B cell (primary cell): ENCODE measurements at regions not wholly inside any gene's neighbourhood (a gene's known extent, or its start where the extent isn't known, plus 50 kb on each side); places are given as distances from the start of the nearest gene placed in this dataset.

Experiments used
- ATAC-seq: fragments of 200-7000 bp; cut with Tn5 transposase; one replicate; pipeline ENCODE4 v1.10.0; 2021; ENCODE audit warnings: low read depth, mild to moderate bottlenecking, moderate number of reproducible peaks, moderate library complexity
- CTCF ChIA-PET: fragments of 350-600 bp; sonication (Branson Sonifier 250); formaldehyde crosslinking; loops from one replicate; lab custom pipeline; 2021; ENCODE audit warnings: antibody characterized with exemption, inconsistent platforms; lab: Charles Lee
- POLR2A ChIA-PET: fragments of 350-600 bp; sonication (Branson Sonifier 250); formaldehyde crosslinking; loops from one replicate; lab custom pipeline; 2021; ENCODE audit warnings: antibody characterized with exemption; lab: Charles Lee
- DNase-seq: peaks from one replicate; pipeline ENCODE4 v3.0.0; 2013
- H2AFZ ChIP-seq: 2 replicates; pipeline ENCODE4 v1.6.1; 2012; ENCODE audit warnings: mild to moderate bottlenecking, low read depth, low read length; ENCODE audit not compliant: insufficient read depth, poor library complexity, severe bottlenecking
- H3K27ac ChIP-seq, 2 donors: 1 replicate in 1 of 2; 2 replicates in 1 of 2; pipeline ENCODE4 v1.5.1; 2012 to 2013; ENCODE audit warnings: low read length in 2 of 2, mild to moderate bottlenecking in 2 of 2, moderate library complexity in 1 of 2
- H3K27me3 ChIP-seq, 4 experiments: fragments of 200-600 bp in 1 of 4; sonication (generic) in 1 of 4; replicated peaks in 1 of 4; 1 replicate in 2 of 4; 2 replicates in 2 of 4; pipeline versions ENCODE4 v1.6.1 to v1.7.0; 2013 to 2016; ENCODE audit warnings: low read length in 3 of 4, mild to moderate bottlenecking in 2 of 4, mixed read lengths in 1 of 4, moderate library complexity in 1 of 4; ENCODE audit not compliant: insufficient read depth in 4 of 4, control insufficient read depth in 3 of 4; ENCODE audit errors: control extremely low read depth in 1 of 4
- H3K36me3 ChIP-seq, 2 experiments: replicated peaks in 1 of 2; 1 replicate in 1 of 2; 2 replicates in 1 of 2; pipeline versions ENCODE4 v1.6.1 to v1.7.1; 2013; ENCODE audit warnings: low read length in 1 of 2; ENCODE audit not compliant: insufficient read depth in 2 of 2, control insufficient read depth in 1 of 2; ENCODE audit errors: control extremely low read depth in 1 of 2, extremely low read depth in 1 of 2
- H3K4me1 ChIP-seq, 2 donors: fragments of 200-600 bp in 1 of 2; sonication (generic) in 1 of 2; 1 replicate in 1 of 2; 2 replicates in 1 of 2; pipeline versions ENCODE4 v1.5.1 to v1.6.1; 2013 to 2017; ENCODE audit warnings: low read length in 2 of 2; ENCODE audit not compliant: control insufficient read depth in 2 of 2, insufficient read depth in 2 of 2
- H3K4me2 ChIP-seq: replicated peaks from 2 replicates; pipeline ENCODE3; 2012; ENCODE audit warnings: mild to moderate bottlenecking, low read depth, low read length; ENCODE audit not compliant: poor library complexity, severe bottlenecking
- H3K4me3 ChIP-seq, 5 experiments: fragments of 200-600 bp in 1 of 5; sonication (generic) in 1 of 5; 1 replicate in 3 of 5; 2 replicates in 2 of 5; pipeline versions ENCODE4 v1.5.1 to v1.7.0; 2011 to 2016; ENCODE audit warnings: low read length in 4 of 5, mild to moderate bottlenecking in 4 of 5, low read depth in 2 of 5, control low read depth in 1 of 5, moderate library complexity in 1 of 5; ENCODE audit not compliant: insufficient read depth in 1 of 5; ENCODE audit errors: control extremely low read depth in 1 of 5, extremely low read depth in 1 of 5
- H3K79me2 ChIP-seq: fragments of 200-600 bp; sonication (generic); one replicate; pipeline ENCODE4 v1.6.0; 2016; ENCODE audit warnings: low read length; ENCODE audit not compliant: control insufficient read depth, insufficient read depth
- H3K9ac ChIP-seq: fragments of 200-600 bp; sonication (generic); 2 replicates; pipeline ENCODE4 v1.6.1; 2017; ENCODE audit warnings: mild to moderate bottlenecking, low read length, moderate library complexity
- H3K9me3 ChIP-seq, 3 donors: one replicate each; pipeline versions ENCODE4 v1.6.1 to v1.7.1; 2013; ENCODE audit warnings: low read length in 2 of 3; ENCODE audit not compliant: control insufficient read depth in 2 of 3, insufficient read depth in 1 of 3; ENCODE audit errors: control extremely low read depth in 1 of 3
- H4K20me1 ChIP-seq: 2 replicates; pipeline ENCODE4 v1.6.0; 2012; ENCODE audit warnings: mild to moderate bottlenecking, low read length; ENCODE audit not compliant: insufficient read depth, control insufficient read depth, poor library complexity, severe bottlenecking
- H3K27ac Mint-ChIP-seq: one replicate; pipeline ENCODE4 v1.8.0; 2021; ENCODE audit warnings: mixed read lengths
- H3K27me3 Mint-ChIP-seq: one replicate; pipeline ENCODE4 v1.8.0; 2021; ENCODE audit warnings: mixed read lengths
- H3K4me1 Mint-ChIP-seq: one replicate; pipeline ENCODE4 v1.8.0; 2021; ENCODE audit warnings: mixed read lengths
- H3K4me3 Mint-ChIP-seq: one replicate; pipeline ENCODE4 v1.8.0; 2021; ENCODE audit warnings: mixed read lengths
- H3K9me3 Mint-ChIP-seq: one replicate; pipeline ENCODE4 v1.8.0; 2022; ENCODE audit warnings: mixed read lengths; ENCODE audit not compliant: insufficient read depth
- CTCF ChIP-seq: fragments of 200-600 bp; IDR thresholded peaks from one replicate; pipeline ENCODE4 v1.8.0; 2022; ENCODE audit warnings: antibody characterized with exemption, mild to moderate bottlenecking
- EZH2 ChIP-seq: IDR thresholded peaks from 2 replicates; pipeline ENCODE4 v1.6.1; 2012; ENCODE audit warnings: borderline replicate concordance, low read depth, mild to moderate bottlenecking, moderate library complexity, low read length; ENCODE audit not compliant: insufficient read depth, poor library complexity, severe bottlenecking
- WGBS: methylation state at CpG from one replicate; pipeline ENCODE4 v1.1.5; 2013; ENCODE audit warnings: missing lambda C conversion rate; ENCODE audit not compliant: insufficient coverage; 5-methylcytosine and 5-hydroxymethylcytosine counted together
- intact Hi-C: fragments of 100-400 bp; cut with micrococcal nuclease; formaldehyde crosslinking; loops from one replicate; pipeline ENCODE4 v1.10.0; 2022

DNA sequence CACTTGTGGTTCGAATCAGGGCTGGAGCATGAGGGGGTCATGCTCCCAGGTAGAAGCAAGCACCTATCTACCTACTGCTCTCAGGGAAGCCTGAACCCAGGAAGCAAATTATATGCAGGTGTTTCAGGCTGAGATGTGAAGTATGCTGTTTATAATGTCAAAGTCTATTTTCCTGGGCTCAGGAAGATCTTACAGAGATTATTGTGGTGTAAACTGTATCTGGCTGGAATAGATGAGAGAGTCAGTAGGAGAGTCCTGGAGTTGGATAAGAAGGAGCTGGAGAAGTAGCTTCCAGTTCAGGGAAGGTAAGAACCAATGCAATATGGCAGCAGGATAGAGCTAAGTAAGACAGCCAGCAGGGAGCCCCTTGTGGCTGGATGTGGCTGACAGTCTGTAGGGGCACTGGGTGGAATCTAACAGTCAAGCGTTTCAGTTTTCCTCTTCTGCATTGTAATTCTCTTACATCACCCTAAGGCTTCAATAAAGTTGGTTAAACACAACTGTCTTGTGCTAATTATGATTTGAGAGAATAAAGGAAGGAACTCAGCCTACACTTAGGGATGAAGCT is 105.9 kb upstream of the EEPD1 start:
- no CpG with 5 or more reads among the region's 2 CpGs for WGBS
- peaks cover 4% of the 10 kb centered on the region for H3K27me3 Mint-ChIP-seq
- no peak for ATAC-seq

More for the DNA sequence above, 105.9 kb upstream of the EEPD1 start:
- POLR2A ChIA-PET = no interaction called here
- no peak for TF ChIP-seq CTCF
- TF ChIP-seq EZH2 = no peak
- Histone ChIP-seq H3K79me2 (no peaks in the 10 kb centered on the region), H3K36me3 (no peaks in the 10 kb centered on the region), H3K27ac (no peak overlapping the region), H2AFZ (no peak overlapping the region), H3K9me3 (no peaks in the 10 kb centered on the region), H4K20me1 (no peaks in the 10 kb centered on the region), H3K4me3 (no peak overlapping the region), H3K4me1 (no peaks in the 10 kb centered on the region), H3K4me2 (no peak overlapping the region), H3K27me3 (no peaks in the 10 kb centered on the region), H3K9ac (no peak overlapping the region)
- DNase-seq = no peak
- intact Hi-C loops = no loop called here
- Mint-ChIP-seq H3K4me3 (no peak overlapping the region), H3K9me3 (no peaks in the 10 kb centered on the region), H3K27ac (no peak overlapping the region), H3K4me1 (no peaks in the 10 kb centered on the region)
- CTCF ChIA-PET = no interaction called here
